GM18870 (cell line): ENCODE measurements at regions not wholly inside any gene's neighbourhood (a gene's known extent, or its start where the extent isn't known, plus 50 kb on each side); places are given as distances from the start of the nearest gene placed in this dataset.
"Not testable (repeated sequence)": the region's sequence is repeated elsewhere in the genome, so short reads cannot be mapped to it uniquely, and the experiment has no call there.

Experiments
- ATAC-seq: cut with Tn5 transposase; IDR thresholded peaks from one replicate; pipeline ENCODE4 v1.9.1; 2021; ENCODE audit warnings: moderate library complexity; ENCODE audit not compliant: unreplicated experiment

GRCh38 chrX:56125946-56126345 is 106.2 kb upstream of the KLF8 start:
- no peak for ATAC-seq

GRCh38 chrX:56130031-56130430 is 102.1 kb upstream of the KLF8 start:
- no peak for ATAC-seq

- no peak for ATAC-seq
Measured at GRCh38 chrX:56130436-56130835, 101.7 kb upstream of the KLF8 start.

GRCh38 chrX:56164135-56164534 is 68.0 kb upstream of the KLF8 start:
- ATAC-seq = not testable (repeated sequence)
